22Rv1 (cell line): ENCODE measurements at regions not wholly inside any gene's neighbourhood (a gene's known extent, or its start where the extent isn't known, plus 50 kb on each side); places are given as distances from the start of the nearest gene placed in this dataset.

Source experiments
- H3K27ac ChIP-seq: fragments of 450-650 bp; 2 replicates; pipeline ENCODE4 v1.5.1; 2017
- CTCF ChIP-seq: fragments of 450-650 bp; IDR thresholded peaks from 2 replicates; pipeline ENCODE4 v1.5.1; 2017; ENCODE audit warnings: mild to moderate bottlenecking
- ZFX ChIP-seq: fragments of 450-650 bp; IDR thresholded peaks from 2 replicates; pipeline ENCODE4 v1.6.1; 2017; ENCODE audit warnings: antibody characterized with exemption, borderline replicate concordance

- no peak overlapping the region for H3K27ac ChIP-seq
- TF ChIP-seq CTCF = no peak
- no peak for TF ChIP-seq ZFX
Observed at GRCh38 chr11:119842731-119843130, 113.7 kb upstream of the NECTIN1 start.

GRCh38 chr11:119839476-119840133 is 110.6 kb upstream of the NECTIN1 start:
- TF ChIP-seq CTCF (no peak), ZFX (no peak)
- H3K27ac ChIP-seq = no peak overlapping the region

GRCh38 chr11:119835753-119836152 is 106.8 kb upstream of the NECTIN1 start:
- TF ChIP-seq ZFX (no peak), CTCF (no peak)
- no peak overlapping the region for H3K27ac ChIP-seq

GRCh38 chr11:119832202-119832935 is 103.4 kb upstream of the NECTIN1 start:
- TF ChIP-seq ZFX (no peak), CTCF (no peak)
- H3K27ac ChIP-seq = no peak overlapping the region

- H3K27ac ChIP-seq = no peak overlapping the region
Observed at GRCh38 chr11:119831011-119831410, 102.0 kb upstream of the NECTIN1 start.

GRCh38 chr11:119830400-119830799 is 101.4 kb upstream of the NECTIN1 start:
- no peak overlapping the region for H3K27ac ChIP-seq
- TF ChIP-seq ZFX (no peak), CTCF (no peak)

More at GRCh38 chr11:119831011-119831410, 102.0 kb upstream of the NECTIN1 start:
- TF ChIP-seq CTCF (no peak), ZFX (no peak)

GRCh38 chr11:119829402-119829801 is 100.4 kb upstream of the NECTIN1 start:
- no peak for TF ChIP-seq CTCF
- H3K27ac ChIP-seq = no peak overlapping the region
